ENCODE measurements at regions not wholly inside any gene's neighbourhood (a gene's known extent, or its start where the extent isn't known, plus 50 kb on each side); places are given as distances from the start of the nearest gene placed in this dataset.
"Not testable (repeated sequence)": the region's sequence is repeated elsewhere in the genome, so short reads cannot be mapped to it uniquely, and the experiment has no call there.

- no peak for DNase-seq (ENCODE audit: low read depth in 2 of 2)
Measured at GRCh38 chr21:43289966-43290365, 121.2 kb downstream of the CRYAA start.

DNA sequence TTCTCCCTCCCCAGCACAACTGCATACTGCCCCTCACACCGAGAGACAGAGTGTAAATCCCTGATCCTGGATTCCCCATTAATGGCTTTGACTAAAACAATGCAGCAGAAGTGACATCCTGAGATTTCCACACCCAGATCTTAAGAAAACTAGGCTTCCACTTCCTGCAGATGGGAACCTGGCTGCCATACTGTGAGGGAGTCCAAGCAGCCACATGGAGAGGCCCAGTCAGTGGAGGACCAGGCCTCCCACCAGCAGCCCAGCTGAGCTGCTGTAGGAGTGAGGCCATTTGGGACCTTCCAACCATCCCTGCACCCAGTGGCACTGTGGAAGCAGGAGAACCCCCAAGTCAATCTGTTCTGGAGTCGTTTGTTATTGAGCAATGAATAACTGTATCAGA, 120.6 kb downstream of the CRYAA start:
- DNase-seq (ENCODE audit: low read depth in 2 of 2): no peak

- DNase-seq (ENCODE audit: low read depth in 2 of 2): no peak
Measured at GRCh38 chr21:43287795-43288755, 119.3 kb downstream of the CRYAA start.

- DNase-seq (ENCODE audit: low read depth in 2 of 2): no peak
Measured at GRCh38 chr21:43287111-43287760, 118.4 kb downstream of the CRYAA start.

- DNase-seq (ENCODE audit: low read depth in 2 of 2): no peak
Measured at GRCh38 chr21:43286196-43286595, 117.4 kb downstream of the CRYAA start.

DNA sequence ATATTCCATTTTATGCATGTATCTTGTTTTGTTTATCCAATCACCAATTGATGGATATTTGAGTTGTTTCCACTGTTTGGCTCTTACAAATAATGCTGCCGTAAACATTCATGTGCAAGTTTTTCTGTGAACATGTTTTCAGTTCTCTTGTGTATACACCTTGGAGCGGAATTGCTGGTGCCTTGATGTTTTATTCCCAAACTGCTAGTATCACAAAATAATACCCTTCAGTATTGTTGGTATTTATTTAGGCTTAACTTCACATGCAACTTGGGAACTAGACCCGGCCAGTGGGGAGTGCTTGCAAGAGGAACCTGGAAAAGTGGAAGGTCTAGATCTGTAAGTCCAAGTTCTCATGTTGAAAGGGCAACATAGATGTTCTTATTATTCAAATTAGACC, 115.9 kb downstream of the CRYAA start:
- DNase-seq (ENCODE audit: low read depth in 2 of 2): no peak

GRCh38 chr21:43284238-43284637, 115.4 kb downstream of the CRYAA start:
- DNase-seq (ENCODE audit: low read depth in 2 of 2): no peak

DNA sequence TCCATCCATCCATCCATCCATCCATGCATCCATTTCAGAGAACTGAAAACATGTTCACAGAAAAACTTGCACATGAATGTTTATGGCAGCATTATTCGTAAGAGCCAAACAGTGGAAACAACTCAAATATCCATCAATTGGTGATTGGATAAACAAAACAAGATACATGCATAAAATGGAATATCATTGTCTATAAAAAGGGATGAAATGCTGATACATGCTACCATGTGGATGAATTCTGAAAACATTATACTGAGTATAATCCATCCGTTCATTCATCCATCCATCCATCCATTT, 115.1 kb downstream of the CRYAA start:
- DNase-seq (ENCODE audit: low read depth in 2 of 2): not testable (repeated sequence)

DNA sequence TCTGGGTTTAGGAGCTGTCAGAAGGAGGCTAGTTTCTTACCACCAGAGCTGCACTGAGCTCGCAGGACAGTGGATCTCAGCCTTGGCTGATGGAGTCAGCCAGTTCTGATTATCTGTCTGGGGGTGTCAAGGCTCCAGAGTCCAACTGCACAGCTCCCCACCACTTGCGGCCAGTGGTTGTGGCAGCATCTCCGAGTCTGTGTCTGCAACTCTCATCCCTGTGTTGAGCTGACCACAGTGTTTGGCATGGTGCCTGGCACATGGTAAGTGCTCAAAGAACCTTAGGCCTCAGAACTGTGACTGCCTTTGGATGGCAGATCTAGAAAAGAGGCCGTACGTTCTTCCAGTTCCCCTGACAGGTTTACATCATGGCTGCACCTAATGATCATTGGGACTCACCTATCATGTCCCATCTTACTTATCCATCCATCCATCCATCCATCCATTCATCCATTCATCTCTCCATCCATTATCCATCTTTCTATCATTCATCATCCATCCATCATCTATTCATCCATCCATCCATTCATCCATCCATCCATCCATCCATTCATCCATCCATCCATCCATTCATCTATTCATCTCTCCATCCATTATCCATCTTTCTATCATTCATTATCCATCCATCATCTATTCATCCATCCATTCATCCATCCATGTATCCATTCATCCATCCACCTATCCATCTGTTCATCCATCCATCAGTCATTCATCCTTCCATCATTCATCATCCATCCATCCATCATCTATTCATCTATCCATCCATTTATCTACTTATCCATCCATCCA, 114.5 kb downstream of the CRYAA start:
- no peak for DNase-seq (ENCODE audit: low read depth in 2 of 2)

- no peak for DNase-seq (ENCODE audit: low read depth in 2 of 2)
Measured at GRCh38 chr21:43282358-43283120, 113.7 kb downstream of the CRYAA start.

DNA sequence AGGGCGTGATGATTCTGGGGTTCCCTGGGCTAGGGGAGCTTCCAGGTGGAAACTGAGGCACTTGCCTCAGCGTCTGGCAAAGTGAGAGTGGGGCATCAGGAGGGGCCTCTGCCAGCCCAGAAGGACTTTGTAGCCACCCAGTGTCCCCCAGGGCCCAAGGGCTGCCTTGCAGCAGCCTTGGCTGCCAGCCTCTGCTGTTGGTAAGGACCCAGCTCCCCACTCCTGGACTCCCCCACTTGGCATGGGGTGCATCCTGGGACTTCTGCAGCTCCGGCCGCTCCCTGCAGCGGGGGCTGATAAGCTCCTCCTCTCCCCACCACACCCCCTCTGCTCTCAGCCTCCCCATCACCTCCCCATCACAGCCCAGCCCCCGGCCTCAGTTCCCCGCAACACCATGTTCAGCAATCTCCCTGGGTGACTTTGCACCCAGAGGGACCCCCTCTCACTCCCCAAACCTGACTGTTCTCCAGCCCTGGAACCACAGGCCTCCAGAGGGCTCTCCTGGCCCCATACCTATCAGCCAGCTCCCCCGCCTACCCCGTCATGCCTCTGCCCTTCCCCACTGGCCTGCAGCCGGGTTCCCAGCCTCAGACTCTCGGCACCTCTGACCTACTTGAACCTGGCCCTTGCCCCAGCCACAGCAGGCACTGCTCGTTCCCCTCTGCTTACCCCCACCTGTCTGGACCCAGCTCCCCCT, 113.0 kb downstream of the CRYAA start:
- no peak for DNase-seq (ENCODE audit: low read depth in 2 of 2)

DNA sequence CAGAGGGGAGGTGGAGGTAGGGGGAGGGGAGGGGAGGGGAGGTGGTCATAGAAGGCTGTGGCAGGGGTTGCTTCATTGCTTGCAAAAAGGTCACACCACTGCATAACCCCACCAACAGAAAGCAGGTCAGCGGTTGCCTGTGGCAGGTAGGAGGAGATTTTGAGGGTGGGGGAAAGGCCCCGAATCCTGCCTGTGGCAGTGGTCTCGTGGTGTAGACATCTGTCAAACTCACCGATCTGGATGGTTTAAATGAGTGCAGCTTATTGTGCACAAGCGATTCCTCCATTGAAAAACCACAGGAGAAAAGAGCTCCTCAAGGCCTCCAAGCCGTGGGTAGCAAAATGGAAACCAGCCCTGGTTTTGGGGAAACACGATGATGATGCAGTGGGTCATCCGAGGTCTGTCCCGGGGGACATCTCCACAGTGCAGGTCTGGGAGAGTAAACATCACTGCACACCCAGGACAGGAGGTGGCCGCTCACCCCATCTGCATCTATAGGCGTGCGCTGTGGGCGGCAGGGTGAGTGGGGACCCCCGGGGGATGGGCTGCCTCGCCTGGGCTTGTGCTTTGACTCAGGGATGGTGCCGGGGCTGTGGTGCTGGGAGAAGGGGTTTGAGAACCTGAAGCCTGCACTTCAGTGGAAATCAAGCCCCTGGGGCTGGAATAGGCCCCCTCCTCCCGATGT, 112.3 kb downstream of the CRYAA start:
- DNase-seq (ENCODE audit: low read depth in 2 of 2): no peak

DNA sequence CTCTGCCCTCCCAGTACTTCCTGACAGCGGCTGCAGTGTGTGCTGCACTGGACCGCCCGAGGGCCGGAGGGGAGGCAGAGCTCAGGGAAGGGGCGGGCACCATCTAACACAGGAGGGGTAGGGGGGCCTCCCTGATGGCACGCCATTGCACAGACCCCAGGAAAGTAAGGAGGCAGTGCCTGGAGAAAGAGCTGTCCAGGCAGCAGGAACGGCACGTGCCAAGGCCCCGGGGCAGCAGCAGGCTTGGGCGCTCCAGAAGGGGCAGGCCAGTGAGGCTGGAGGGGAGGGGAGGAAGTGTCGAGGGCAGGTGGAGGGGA, 110.7 kb downstream of the CRYAA start:
- no peak for DNase-seq (ENCODE audit: low read depth in 2 of 2)

DNA sequence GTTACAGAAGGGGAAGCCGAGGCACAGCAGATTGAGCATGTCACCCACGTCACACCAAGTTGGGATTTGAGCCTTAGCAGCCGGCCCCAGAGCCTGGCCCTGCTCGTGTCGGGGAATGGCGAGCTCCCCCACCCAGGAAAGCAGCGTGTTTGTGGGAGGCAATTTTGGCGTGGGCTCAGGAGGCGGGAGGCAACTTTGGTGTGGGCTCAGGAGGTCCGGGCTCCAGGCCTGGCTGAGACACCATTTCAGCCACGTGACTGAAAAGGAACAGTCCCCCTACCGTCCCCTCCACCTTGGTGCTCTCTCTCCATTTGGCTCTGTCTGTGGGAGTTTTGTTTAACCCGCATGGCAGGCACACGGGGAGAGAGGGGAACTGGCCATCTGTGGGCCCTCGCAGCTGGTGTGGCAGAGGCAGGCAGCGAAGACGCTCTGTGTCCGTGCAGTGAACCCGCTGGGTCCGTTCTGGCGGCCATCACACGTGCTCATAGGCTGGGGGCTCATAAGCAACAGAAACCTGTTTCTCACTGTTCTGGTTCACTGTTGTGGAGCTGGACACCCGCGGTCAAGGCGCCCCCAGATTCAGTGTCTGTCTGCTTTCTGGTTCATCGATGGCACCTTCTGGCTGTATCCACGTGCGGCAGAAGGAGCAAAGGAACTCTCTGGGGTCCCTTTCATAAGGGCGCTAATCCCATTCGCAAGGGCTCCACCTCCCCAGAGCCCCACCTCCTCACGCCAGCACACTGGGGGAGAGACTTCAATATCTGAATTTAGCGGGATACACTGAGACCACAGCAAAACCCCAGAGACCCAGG, 110.2 kb downstream of the CRYAA start:
- no peak for DNase-seq (ENCODE audit: low read depth in 2 of 2)

DNA sequence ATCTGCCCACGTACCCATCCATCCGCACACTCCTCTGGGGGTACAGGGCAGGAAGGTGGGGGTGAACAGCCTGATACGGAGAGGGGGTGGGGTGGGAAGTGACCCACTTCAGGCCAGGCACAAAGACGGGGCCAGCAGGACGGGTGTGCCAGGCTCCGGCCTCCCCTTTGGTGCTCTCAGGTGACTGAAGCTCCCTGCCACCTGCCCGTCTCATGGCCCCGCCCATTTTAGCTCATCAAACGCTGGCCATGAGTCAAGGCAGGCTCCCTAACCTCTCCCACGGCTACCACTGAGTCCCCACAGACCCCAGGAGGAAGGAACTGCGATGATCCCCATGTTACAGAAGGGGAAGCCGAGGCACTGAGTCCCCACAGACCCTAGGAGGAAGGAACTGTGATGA, 109.6 kb downstream of the CRYAA start:
- no peak for DNase-seq (ENCODE audit: low read depth in 2 of 2)

DNA sequence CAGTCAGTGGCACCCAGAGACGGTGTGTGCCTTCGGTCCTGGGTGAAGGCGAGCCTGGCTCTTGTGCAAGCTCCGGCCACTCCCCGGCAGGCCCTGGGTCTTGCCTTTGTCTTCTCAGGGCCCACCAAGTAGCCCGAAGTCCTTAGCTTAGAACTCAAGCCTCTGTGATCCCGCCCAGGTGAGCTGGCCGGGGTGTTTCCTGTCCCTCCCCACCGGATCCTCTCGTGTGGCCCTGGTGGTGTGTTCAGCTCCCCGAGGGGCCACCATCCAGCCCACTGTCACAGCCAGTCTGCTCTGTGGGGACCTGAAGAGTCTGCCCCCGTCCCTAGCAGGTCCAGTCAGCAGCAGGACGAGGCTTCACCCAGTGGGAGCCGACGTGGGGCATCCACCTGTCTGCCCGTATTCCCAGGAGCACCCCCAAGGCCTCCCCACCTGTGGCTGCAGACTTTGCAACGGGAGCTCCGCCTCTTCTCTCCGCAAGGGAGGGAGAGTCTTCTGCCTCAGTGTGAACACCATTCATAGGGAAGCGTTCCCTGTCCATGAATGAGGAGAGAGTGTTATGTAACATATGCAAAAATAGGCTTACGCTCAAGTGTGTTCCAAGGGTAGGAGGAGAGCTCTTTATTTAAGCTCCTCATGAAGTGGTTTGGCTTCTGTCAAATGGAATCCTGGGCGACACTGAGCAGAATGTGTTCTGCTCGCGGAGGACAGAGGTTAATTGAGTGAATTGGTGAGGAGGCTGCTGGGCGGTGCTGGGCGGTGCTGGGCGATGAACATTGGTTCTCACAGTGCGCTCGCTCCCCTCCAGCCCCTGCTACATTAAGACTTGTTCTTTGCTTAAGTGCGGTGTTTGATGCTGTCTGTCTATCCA, 108.9 kb downstream of the CRYAA start:
- no peak for DNase-seq (ENCODE audit: low read depth in 2 of 2)

DNA sequence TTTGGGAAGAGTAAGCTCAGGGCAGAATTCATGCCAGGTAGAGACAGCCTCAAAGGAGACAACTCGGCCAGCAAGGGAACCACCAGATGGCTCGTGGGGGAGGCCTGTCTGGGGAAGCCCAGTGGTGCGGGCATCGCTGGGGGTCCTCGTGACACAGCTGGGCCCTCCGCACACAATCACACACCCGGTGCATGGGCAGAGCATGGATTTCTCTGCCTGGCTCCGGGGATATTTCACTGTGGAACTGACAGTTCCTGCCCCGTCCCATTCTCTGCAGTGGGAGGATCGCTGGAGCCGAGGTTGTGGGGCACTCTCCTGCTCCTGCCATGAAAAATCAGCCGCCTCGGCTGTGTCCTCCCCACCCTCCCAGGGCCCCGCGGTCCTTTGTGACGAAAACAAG, 108.0 kb downstream of the CRYAA start:
- DNase-seq (ENCODE audit: low read depth in 2 of 2): no peak

DNA sequence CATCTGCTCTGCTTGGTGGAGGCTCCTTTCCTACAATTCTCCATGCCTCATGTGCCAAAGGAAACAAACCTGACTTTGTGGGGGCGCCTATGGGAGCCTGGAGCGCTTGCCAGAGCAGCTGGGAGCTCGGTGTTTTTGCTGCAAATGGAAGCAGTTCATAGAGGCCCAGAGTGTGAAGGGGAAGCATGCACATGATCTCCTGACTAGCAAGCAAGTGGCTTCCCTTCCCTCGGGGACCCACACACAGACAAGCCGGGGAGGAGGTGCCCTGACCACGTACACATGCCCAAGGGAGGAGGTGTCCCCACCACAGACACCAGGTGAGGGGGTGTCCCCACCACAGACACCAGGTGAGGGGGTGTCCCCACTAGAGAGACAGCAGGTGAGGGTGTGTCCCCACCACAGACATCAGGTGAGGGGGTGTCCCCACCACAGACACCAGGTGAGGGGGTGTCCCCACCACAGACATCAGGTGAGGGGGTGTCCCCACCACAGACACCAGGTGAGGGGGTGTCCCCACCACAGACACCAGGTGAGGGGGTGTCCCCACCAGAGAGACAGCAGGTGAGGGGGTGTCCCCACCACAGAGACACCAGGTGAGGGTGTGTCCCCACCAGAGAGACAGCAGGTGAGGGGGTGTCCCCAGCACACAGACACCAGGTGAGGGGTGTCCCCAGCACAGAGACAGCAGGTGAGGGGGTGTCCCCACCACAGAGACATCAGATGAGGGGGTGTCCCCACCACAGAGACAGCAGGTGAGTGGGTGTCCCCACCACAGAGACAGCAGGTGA, 106.8 kb downstream of the CRYAA start:
- DNase-seq (ENCODE audit: low read depth in 2 of 2): no peak

All from dermis microvascular lymphatic vessel endothelial cell (primary cell).